ENCODE measurements at regions not wholly inside any gene's neighbourhood (a gene's known extent, or its start where the extent isn't known, plus 50 kb on each side); places are given as distances from the start of the nearest gene placed in this dataset.
"Not testable (repeated sequence)": the region's sequence is repeated elsewhere in the genome, so short reads cannot be mapped to it uniquely, and the experiment has no call there.

GRCh38 chr4:66840178-66840577 lies 705.1 kb downstream of the CENPC start:
- no peak for DNase-seq (ENCODE audit: low read depth in 2 of 2)

DNA sequence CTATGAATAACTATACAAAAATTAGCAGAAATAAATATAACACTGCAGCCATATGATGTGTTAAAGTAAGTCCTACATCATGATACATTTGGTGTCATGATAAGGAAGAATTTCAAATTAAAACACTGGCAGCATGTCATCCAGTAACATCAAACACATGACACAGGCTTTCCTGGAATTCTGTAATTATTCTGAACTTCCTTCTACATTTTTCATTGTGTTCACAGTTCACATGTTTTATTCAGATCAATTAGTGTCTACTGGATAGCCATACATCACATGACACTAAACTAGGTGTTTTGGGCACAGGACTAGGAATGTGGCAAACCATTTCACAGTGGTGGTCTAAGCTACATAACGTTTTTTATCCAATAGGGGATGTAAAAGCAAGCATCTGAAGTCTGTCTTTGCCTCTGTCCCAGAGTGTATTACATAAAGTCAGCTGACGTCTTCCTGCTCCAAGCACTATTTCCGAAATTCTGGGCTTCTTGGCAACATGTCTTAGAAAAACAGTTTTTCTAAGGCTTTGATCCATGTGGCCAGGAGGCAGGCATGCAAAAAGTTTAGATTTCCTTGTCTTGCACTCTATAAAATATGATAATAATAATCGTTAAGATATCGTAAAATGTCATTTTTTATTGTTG lies 707.9 kb downstream of the CENPC start:
- DNase-seq (ENCODE audit: low read depth in 2 of 2): no peak

GRCh38 chr4:66829310-66829709 lies 716.0 kb downstream of the CENPC start:
- no peak for DNase-seq (ENCODE audit: low read depth in 2 of 2)

GRCh38 chr4:66820681-66821080 lies 724.6 kb downstream of the CENPC start:
- DNase-seq (ENCODE audit: low read depth in 2 of 2): no peak

DNA sequence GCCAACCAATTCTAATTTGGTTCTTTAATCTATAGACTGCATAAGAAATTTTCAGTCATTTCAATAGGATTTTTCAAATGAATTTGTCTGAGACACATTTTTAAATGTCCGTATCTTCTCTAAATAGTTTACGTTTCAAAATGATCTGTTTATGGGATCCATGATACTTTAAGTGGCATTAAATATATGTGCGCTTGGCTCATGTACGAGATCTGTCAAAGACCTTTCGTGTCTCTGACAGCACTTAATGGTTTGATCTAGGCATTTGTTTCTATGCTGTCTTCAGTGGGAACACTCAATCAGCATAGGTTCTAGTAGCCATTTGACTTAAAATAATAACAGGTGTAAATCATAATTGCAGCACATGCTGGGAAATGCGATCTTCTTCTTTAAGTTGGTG lies 731.0 kb downstream of the CENPC start:
- no peak for DNase-seq (ENCODE audit: low read depth in 2 of 2)

GRCh38 chr4:66805582-66805981 lies 739.7 kb downstream of the CENPC start:
- DNase-seq (ENCODE audit: low read depth in 2 of 2): no peak

- no peak for DNase-seq (ENCODE audit: low read depth in 2 of 2)
Measured at GRCh38 chr4:66804979-66805378, 740.3 kb downstream of the CENPC start.

GRCh38 chr4:66797608-66798007 lies 747.7 kb downstream of the CENPC start:
- no peak for DNase-seq (ENCODE audit: low read depth in 2 of 2)

GRCh38 chr4:66795724-66796123 lies 749.6 kb downstream of the CENPC start:
- DNase-seq (ENCODE audit: low read depth in 2 of 2): no peak

DNA sequence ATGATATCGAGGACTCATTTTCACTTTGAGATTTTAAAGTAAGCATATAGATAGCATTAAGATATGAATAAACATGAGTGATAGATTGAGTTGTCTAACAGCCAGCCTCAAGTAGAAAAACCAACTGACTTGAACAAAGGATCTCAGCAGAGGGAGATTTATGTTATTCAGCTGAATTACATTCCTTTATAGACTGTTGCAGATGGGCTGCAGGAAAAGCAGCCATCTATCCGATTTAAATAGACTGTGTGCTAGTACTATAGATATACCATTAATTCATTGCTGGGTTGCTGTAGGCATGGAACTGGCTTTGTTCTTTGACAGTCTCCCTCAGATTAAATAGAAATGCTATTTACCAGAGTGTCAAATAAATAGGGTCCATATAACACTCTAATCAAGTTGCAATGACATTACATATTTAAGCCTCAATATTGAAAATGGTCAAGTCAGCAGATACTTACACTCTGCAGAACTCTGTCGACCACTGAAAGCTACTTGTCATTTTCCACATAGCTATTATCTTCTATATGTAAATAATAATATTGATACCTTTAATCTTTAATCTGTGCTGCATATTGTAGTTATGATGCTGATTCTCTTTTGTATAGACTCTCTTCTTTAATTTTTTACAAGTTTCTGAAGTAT lies 750.8 kb downstream of the CENPC start:
- no peak for DNase-seq (ENCODE audit: low read depth in 2 of 2)

GRCh38 chr4:66791686-66792085 lies 753.6 kb downstream of the CENPC start:
- DNase-seq (ENCODE audit: low read depth in 2 of 2): no peak

- no peak for DNase-seq (ENCODE audit: low read depth in 2 of 2)
Measured at GRCh38 chr4:66785479-66785878, 759.8 kb downstream of the CENPC start.

DNA sequence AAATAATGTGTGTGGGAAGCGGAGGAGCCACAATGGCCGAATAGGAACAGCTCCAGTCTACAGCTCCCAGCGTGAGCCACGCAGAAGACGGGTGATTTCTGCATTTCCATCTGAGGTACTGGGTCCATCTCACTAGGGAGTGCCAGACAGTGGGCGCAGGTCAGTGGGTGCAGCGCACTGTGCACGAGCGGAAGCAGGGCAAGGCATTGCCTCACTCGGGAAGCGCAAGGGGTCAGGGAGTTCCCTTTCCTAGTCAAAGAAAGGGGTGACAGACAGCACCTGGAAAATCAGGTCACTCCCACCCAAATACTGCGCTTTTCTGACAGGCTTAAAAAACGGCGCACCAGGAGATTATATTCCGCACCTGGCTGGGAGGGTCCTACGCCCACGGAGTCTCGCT lies 762.6 kb downstream of the CENPC start:
- not testable (repeated sequence) for DNase-seq (ENCODE audit: low read depth in 2 of 2)

DNA sequence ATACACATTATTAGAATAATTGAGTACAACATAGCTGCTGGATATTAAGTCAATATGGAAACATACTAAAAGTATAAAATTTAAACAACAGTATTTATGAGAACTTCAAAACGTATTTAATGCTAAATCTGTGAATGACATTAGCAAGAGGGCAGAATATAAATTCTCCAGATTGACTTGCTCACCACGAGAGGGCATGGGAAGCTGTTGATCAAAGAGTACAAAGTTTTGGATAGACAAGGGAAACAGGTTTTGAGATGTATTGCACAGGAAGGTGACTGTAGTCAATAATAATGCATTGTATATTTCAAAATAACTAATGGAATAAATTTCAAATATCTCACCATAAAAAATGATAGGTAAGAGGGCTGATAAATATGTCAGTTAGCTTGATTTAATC lies 768.2 kb downstream of the CENPC start:
- DNase-seq (ENCODE audit: low read depth in 2 of 2): no peak

DNA sequence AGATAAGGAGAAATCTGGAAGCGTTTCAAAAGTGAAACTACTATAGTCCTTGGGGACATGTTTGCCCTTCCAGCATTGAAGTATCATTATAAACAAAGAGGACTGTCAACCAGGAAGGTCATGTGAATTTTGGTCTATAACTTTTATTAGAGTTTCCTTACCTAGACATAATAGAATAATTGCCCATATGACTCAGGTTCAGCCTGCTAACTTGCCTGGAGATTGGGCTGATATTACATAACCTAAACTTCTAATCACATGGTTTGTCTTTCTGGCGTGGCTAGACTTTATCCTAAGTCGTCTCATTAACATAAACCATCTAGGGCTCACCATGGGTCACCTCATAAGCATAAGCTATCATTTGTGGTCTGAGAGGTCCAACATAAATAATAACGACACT lies 775.9 kb downstream of the CENPC start:
- no peak for DNase-seq (ENCODE audit: low read depth in 2 of 2)

DNA sequence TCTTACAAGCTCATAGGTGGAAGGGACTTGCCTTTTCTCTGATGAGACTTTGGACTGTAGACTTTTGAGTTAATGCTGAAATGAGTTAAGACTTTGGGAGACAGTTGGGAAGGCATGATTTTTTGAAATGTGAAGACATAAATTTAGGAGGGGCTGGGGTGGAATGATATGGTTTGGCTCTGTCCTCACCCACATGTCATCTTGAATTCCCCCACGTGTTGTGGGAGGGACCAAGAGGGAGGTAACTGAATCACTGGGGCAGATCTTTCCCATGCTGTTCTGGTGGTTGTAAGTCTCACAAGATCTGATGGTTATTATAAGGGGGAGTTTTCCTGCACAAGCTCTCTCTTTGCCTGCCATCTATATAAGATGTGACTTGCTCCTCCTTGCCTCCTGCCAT lies 777.9 kb downstream of the CENPC start:
- DNase-seq (ENCODE audit: low read depth in 2 of 2): no peak

DNA sequence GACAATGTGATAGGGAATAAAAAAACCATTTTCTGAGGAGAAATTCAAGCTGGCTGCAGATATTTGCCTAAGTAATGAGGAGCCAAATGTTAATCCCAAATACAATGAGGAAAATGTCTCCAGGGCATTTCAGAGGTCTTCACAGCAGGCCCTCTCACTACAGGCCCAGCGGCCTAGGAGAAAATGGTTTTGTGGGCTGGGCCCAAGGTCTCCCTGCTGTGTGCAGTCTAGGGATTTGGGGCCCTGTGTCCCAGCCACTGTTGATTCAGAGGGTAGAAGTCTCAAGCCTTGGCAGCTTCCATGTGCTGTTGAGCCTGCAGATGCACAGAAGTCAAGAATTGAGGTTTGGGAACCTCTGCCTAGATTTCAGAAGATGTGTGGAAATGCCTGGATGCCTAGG lies 778.7 kb downstream of the CENPC start:
- DNase-seq (ENCODE audit: low read depth in 2 of 2): no peak

DNA sequence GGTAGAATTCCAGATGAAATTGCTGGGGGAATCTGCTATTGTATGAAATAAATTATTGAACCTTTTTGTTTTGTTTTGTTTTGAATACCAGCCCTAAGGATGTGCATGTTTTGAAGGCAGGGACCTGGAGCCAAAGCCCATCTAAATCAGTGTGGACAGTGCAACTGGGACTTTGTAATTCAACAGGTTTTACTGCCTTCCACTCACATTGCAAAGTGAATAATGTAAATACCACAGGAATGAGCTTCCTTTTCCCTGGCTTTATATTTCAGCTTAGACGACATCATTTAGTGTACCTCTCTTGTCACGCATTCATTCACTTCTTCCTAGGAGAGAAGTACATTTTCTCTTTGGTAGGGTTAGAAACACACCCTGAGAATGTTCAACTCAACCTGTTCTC lies 795.0 kb downstream of the CENPC start:
- DNase-seq (ENCODE audit: low read depth in 2 of 2): no peak

DNA sequence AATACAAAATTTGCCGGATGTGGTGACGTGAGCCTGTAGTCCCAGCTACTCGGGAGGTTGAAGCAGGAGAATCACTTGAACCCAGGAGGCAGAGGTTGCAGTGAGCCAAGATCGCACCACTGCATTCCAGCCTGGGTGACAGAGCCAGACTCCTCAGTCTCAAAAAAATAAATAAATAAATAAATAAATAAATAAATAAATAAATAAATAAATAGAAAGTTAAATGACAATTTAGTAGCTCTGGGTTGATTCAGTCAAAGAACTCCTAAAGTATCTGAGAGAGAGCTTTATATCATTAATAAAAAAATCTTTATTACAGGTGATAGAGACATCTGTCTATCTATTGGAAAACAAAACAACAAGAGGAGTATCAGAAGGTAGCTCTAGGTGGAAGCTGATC lies 798.4 kb downstream of the CENPC start:
- DNase-seq (ENCODE audit: low read depth in 2 of 2): not testable (repeated sequence)

DNA sequence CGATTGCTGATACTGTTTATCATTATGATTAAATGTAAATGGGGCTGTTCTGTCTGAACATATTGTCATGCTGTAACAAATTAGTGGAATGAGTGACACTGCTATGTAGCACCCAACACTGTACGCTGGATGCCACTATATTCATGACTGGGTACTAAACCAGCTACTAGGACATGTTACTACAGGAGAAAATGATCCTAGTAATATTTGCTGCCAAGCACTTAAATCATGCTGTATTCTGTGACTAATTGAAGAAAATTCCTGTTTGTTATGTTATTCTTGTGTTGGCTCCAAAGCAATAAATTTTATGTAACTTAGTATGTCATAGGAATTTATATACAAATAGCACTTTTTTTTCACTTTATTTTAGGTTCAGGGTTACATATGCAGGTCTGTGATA lies 804.2 kb downstream of the CENPC start:
- no peak for DNase-seq (ENCODE audit: low read depth in 2 of 2)

- no peak for DNase-seq (ENCODE audit: low read depth in 2 of 2)
Measured at GRCh38 chr4:66736606-66737005, 808.7 kb downstream of the CENPC start.

GRCh38 chr4:66728280-66728679 lies 817.0 kb downstream of the CENPC start:
- no peak for DNase-seq (ENCODE audit: low read depth in 2 of 2)

GRCh38 chr4:66712301-66712921 lies 832.9 kb downstream of the CENPC start:
- DNase-seq (ENCODE audit: low read depth in 2 of 2): not testable (repeated sequence)
